Ascending aorta (tissue), 2 donors: ENCODE measurements at regions not wholly inside any gene's neighbourhood (a gene's known extent, or its start where the extent isn't known, plus 50 kb on each side); places are given as distances from the start of the nearest gene placed in this dataset.
A peak's percentile ranks its signal among the peaks of the same experiment; 100 is the strongest.

Source experiments
- DNase-seq, 2 donors: peaks; one replicate each; pipeline ENCODE4 v3.0.0-alpha.2; 2019; ENCODE audit warnings: low spot score in 2 of 2
- H3K27ac ChIP-seq, 2 donors: fragments of 200-600 bp; sonication (generic); one replicate each; pipeline ENCODE4 v1.5.1; 2016 to 2017; ENCODE audit warnings: mild to moderate bottlenecking in 1 of 2
- H3K27me3 ChIP-seq: fragments of 200-600 bp; sonication (generic); one replicate; pipeline ENCODE4 v1.5.1; 2017
- H3K36me3 ChIP-seq, 2 donors: fragments of 200-600 bp; sonication (generic); one replicate each; pipeline ENCODE4 v1.5.1; 2016
- H3K4me1 ChIP-seq, 2 donors: fragments of 200-600 bp; sonication (generic); one replicate each; pipeline ENCODE4 v1.5.1; 2016 to 2017; ENCODE audit warnings: mild to moderate bottlenecking in 1 of 2
- H3K4me3 ChIP-seq, 2 donors: fragments of 200-600 bp; sonication (generic); one replicate each; pipeline ENCODE4 v1.5.1; 2016 to 2017; ENCODE audit warnings: mild to moderate bottlenecking in 1 of 2
- H3K9me3 ChIP-seq, 2 donors: fragments of 200-600 bp; sonication (generic); one replicate each; pipeline ENCODE4 v1.5.1; 2016
- CTCF ChIP-seq, 3 experiments: fragments of 200-600 bp in 2 of 3; fragments of 450-650 bp in 1 of 3; sonication (generic) in 2 of 3; IDR thresholded peaks; one replicate each; pipeline ENCODE4 v1.5.1; 2016 to 2019; ENCODE audit warnings: antibody characterized with exemption in 3 of 3, mild to moderate bottlenecking in 1 of 3, moderate library complexity in 1 of 3
- intact Hi-C: fragments of 100-400 bp; cut with DNase I; formaldehyde crosslinking; loops from one replicate; pipeline ENCODE4 v1.15.1; 2023

DNA sequence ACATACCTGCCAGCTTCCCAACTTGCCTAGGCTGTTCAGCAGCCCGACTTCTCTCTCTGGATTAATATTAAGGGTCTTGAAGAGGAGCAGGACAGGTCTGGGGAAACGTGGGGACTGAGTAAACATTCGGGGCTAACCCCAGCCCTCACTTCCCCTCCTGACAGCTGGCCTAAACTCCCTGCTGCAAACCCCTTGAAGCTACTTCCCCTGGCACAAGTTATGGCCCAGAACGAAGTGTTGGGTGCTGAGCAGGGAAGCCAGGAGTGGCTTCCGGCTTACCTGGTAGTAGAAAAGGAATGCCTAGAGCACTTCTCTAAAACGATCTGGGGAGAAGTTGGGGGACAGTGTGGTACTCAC is 200.0 kb downstream of the BCOR start:
- H3K36me3 ChIP-seq: no peaks in the 10 kb centered on the region
- H3K27me3 ChIP-seq: no peaks in the 10 kb centered on the region
- H3K9me3 ChIP-seq: no peaks in the 10 kb centered on the region
- peak overlapping the region; percentile 22 to 54 for H3K27ac ChIP-seq
- no peak overlapping the region for H3K4me3 ChIP-seq
- intact Hi-C loops: no loop called here
- DNase-seq: no peak
- peaks cover 0 to 5% of the 10 kb centered on the region in 2 donors for H3K4me1 ChIP-seq
- TF ChIP-seq CTCF (IDR thresholded peaks at IDR 0.05): no peak

- Histone ChIP-seq H3K4me3 (no peak overlapping the region), H3K4me1 (peaks cover 0 to 5% of the 10 kb centered on the region in 2 donors), H3K27ac (peak overlapping the region in 1 of 2 donors; percentile 54), H3K27me3 (no peaks in the 10 kb centered on the region), H3K36me3 (no peaks in the 10 kb centered on the region), H3K9me3 (no peaks in the 10 kb centered on the region)
- no peak for TF ChIP-seq CTCF (IDR thresholded peaks at IDR 0.05)
- no peak for DNase-seq
- intact Hi-C loops: no loop called here
Measured at GRCh38 chrX:39898147-39898546, 199.6 kb downstream of the BCOR start.

GRCh38 chrX:39899059-39899458 is 198.7 kb downstream of the BCOR start:
- Histone ChIP-seq H3K36me3 (no peaks in the 10 kb centered on the region), H3K4me1 (peaks cover 0 to 7% of the 10 kb centered on the region in 2 donors), H3K27ac (no peak overlapping the region), H3K9me3 (no peaks in the 10 kb centered on the region), H3K4me3 (no peak overlapping the region), H3K27me3 (no peaks in the 10 kb centered on the region)
- no peak for TF ChIP-seq CTCF (IDR thresholded peaks at IDR 0.05)
- DNase-seq: no peak
- intact Hi-C loops: no loop called here

GRCh38 chrX:39899856-39900776 is 197.6 kb downstream of the BCOR start:
- TF ChIP-seq CTCF (IDR thresholded peaks at IDR 0.05): no peak
- H3K36me3 ChIP-seq: no peaks in the 10 kb centered on the region
- H3K4me3 ChIP-seq: no peak overlapping the region
- H3K4me1 ChIP-seq: peaks cover 0 to 7% of the 10 kb centered on the region in 2 donors
- no peaks in the 10 kb centered on the region for H3K27me3 ChIP-seq
- DNase-seq: no peak
- no peak overlapping the region for H3K27ac ChIP-seq
- no peaks in the 10 kb centered on the region for H3K9me3 ChIP-seq
- intact Hi-C loops: loop anchor here (10.0 kb wide), 1 partner anchor 55 kb away; no protein-coding TSS in a partner anchor

DNA sequence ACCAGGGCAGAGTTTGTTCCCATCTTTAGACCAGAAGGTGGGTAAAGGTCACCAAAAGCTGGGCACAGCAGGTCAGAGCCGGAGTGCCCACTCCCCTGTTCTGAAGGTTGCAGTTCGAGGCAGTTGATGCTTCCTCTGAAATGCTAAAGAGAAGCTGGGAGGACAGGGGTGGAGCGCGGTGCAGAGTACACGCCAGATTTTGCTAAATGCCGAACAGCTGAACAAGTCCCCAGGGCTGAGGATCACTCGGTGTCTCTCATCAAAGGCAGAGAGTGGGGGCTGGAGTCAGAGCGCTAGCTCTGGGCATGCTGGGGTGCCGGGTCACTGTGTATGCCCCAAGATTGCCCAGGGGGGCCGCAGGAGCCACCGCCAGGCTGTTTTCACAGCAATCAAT is 197.0 kb downstream of the BCOR start:
- Histone ChIP-seq H3K4me3 (no peak overlapping the region), H3K36me3 (no peaks in the 10 kb centered on the region), H3K9me3 (no peaks in the 10 kb centered on the region), H3K27ac (no peak overlapping the region), H3K4me1 (peaks cover 0 to 10% of the 10 kb centered on the region in 2 donors), H3K27me3 (no peaks in the 10 kb centered on the region)
- intact Hi-C loops: loop anchor here (10.0 kb wide), 1 partner anchor 56 kb away; no protein-coding TSS in a partner anchor
- DNase-seq: no peak
- no peak for TF ChIP-seq CTCF (IDR thresholded peaks at IDR 0.05)
